ENCODE measurements at regions not wholly inside any gene's neighbourhood (a gene's known extent, or its start where the extent isn't known, plus 50 kb on each side); places are given as distances from the start of the nearest gene placed in this dataset.

DNA sequence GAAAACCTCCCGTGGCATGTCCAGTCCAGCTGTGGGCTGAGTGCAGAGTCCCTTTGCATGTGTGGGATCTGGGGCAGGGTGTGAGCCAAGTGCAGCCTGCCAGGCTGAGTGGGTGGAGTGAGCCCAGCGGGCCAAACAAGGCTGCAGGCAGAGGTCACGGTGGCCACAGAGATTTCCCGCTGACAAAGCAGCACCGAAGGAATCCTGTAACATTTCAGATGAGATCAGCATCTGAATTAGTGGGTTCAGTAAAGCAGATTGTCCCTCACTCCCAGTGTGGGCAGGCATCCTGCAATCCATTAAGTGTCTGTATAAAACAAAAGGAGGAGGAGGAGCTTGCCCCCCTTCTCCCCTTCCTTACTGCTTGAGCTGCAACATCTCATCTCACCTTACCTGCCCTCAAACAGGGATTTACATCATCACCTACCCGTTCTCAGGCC is 324.4 kb downstream of the FAT4 start:
- TF ChIP-seq, protein P1, sequence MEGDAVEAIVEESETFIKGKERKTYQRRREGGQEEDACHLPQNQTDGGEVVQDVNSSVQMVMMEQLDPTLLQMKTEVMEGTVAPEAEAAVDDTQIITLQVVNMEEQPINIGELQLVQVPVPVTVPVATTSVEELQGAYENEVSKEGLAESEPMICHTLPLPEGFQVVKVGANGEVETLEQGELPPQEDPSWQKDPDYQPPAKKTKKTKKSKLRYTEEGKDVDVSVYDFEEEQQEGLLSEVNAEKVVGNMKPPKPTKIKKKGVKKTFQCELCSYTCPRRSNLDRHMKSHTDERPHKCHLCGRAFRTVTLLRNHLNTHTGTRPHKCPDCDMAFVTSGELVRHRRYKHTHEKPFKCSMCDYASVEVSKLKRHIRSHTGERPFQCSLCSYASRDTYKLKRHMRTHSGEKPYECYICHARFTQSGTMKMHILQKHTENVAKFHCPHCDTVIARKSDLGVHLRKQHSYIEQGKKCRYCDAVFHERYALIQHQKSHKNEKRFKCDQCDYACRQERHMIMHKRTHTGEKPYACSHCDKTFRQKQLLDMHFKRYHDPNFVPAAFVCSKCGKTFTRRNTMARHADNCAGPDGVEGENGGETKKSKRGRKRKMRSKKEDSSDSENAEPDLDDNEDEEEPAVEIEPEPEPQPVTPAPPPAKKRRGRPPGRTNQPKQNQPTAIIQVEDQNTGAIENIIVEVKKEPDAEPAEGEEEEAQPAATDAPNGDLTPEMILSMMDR (IDR thresholded peaks at IDR 0.05): no peak
- TF ChIP-seq POLR2A (IDR thresholded peaks at IDR 0.05): no peak
- TF ChIP-seq POLR2AphosphoS5 (IDR thresholded peaks at IDR 0.05): no peak
- no peak for TF ChIP-seq EP300 (IDR thresholded peaks at IDR 0.05)
